T-cell (primary cell): ENCODE measurements at regions not wholly inside any gene's neighbourhood (a gene's known extent, or its start where the extent isn't known, plus 50 kb on each side); places are given as distances from the start of the nearest gene placed in this dataset.

Experiments used
- ATAC-seq, 4 experiments: fragments of 200-7000 bp in 3 of 4; fragments of 150-1000 bp in 1 of 4; cut with Tn5 transposase; replicated peaks in 1 of 4; 1 replicate in 3 of 4; 2 replicates in 1 of 4; pipeline ENCODE4 v1.10.0; 2021; ENCODE audit warnings: moderate library complexity in 3 of 4, mild to moderate bottlenecking in 2 of 4, moderate number of reproducible peaks in 1 of 4
- CTCF ChIA-PET, 2 donors: fragments of 300-600 bp; sonication (Branson Sonifier 250); formaldehyde crosslinking; loops; one replicate each; lab custom pipeline; 2022; ENCODE audit warnings: antibody characterized with exemption in 2 of 2; lab: Charles Lee
- POLR2A ChIA-PET, 2 donors: fragments of 300-600 bp; sonication (Branson Sonifier 250); formaldehyde crosslinking; loops; one replicate each; lab custom pipeline; 2022; ENCODE audit warnings: antibody characterized with exemption in 2 of 2; lab: Charles Lee
- DNase-seq, 35 experiments: peaks; one replicate each; pipeline versions ENCODE4 v3.0.0 to v3.0.0-alpha.2; 2013 to 2023
- H3K27ac ChIP-seq: one replicate; pipeline ENCODE4 v1.5.1; 2013; ENCODE audit warnings: low read length
- H3K27me3 ChIP-seq, 2 experiments: replicated peaks in 1 of 2; 1 replicate in 1 of 2; 2 replicates in 1 of 2; pipeline versions ENCODE4 v1.6.1 to v1.7.0; 2013; ENCODE audit warnings: low read length in 1 of 2, mixed read lengths in 1 of 2; ENCODE audit not compliant: control insufficient read depth in 2 of 2, insufficient read depth in 2 of 2; ENCODE audit errors: extremely low read depth in 1 of 2
- H3K36me3 ChIP-seq, 2 donors: 1 replicate in 1 of 2; 2 replicates in 1 of 2; pipeline versions ENCODE4 v1.6.1 to v1.7.0; 2013; ENCODE audit warnings: low read length in 1 of 2; ENCODE audit not compliant: control insufficient read depth in 2 of 2, insufficient read depth in 1 of 2; ENCODE audit errors: extremely low read depth in 1 of 2
- H3K4me1 ChIP-seq, 2 experiments: 1 replicate in 1 of 2; 2 replicates in 1 of 2; pipeline versions ENCODE4 v1.6.1 to v1.7.0; 2013; ENCODE audit warnings: low read length in 2 of 2, mixed read lengths in 1 of 2; ENCODE audit not compliant: insufficient read depth in 2 of 2, control insufficient read depth in 1 of 2; ENCODE audit errors: extremely low read depth in 1 of 2
- H3K4me3 ChIP-seq, 2 donors: 1 replicate in 1 of 2; 2 replicates in 1 of 2; pipeline versions ENCODE4 v1.5.1 to v1.7.0; 2013; ENCODE audit warnings: mild to moderate bottlenecking in 2 of 2, low read length in 1 of 2, moderate library complexity in 1 of 2; ENCODE audit not compliant: control insufficient read depth in 1 of 2; ENCODE audit errors: extremely low read depth in 1 of 2
- H3K9me3 ChIP-seq: 2 replicates; pipeline ENCODE4 v1.7.0; 2013
- H3K27ac Mint-ChIP-seq, 2 donors: one replicate each; pipeline ENCODE4 v1.8.0; 2020 to 2021; ENCODE audit warnings: mild to moderate bottlenecking in 2 of 2, mixed read lengths in 2 of 2
- H3K27me3 Mint-ChIP-seq, 2 donors: one replicate each; pipeline ENCODE4 v1.8.0; 2021 to 2022; ENCODE audit warnings: mixed read lengths in 2 of 2
- H3K36me3 Mint-ChIP-seq: one replicate; pipeline ENCODE4 v1.8.0; 2021; ENCODE audit warnings: mixed read lengths
- H3K4me1 Mint-ChIP-seq, 3 donors: one replicate each; pipeline ENCODE4 v1.8.0; 2020 to 2022; ENCODE audit warnings: mixed read lengths in 3 of 3, mild to moderate bottlenecking in 1 of 3
- H3K4me3 Mint-ChIP-seq, 3 donors: one replicate each; pipeline ENCODE4 v1.8.0; 2020 to 2022; ENCODE audit warnings: mild to moderate bottlenecking in 3 of 3, mixed read lengths in 3 of 3, moderate library complexity in 3 of 3
- H3K9me3 Mint-ChIP-seq, 3 donors: one replicate each; pipeline ENCODE4 v1.8.0; 2020 to 2022; ENCODE audit warnings: mixed read lengths in 3 of 3
- WGBS: methylation state at CpG from one replicate; pipeline ENCODE4 v1.1.5; 2013; ENCODE audit warnings: missing lambda C conversion rate; ENCODE audit not compliant: insufficient coverage; 5-methylcytosine and 5-hydroxymethylcytosine counted together

GRCh38 chr9:13627071-13627470 lies 347.6 kb upstream of the MPDZ start:
- no peak overlapping the region for H3K4me3 ChIP-seq
- H3K27me3 ChIP-seq = no peaks in the 10 kb centered on the region
- no peaks in the 10 kb centered on the region for H3K9me3 ChIP-seq
- Mint-ChIP-seq H3K27ac (no peak overlapping the region), H3K4me3 (no peak overlapping the region), H3K27me3 (no peaks in the 10 kb centered on the region), H3K36me3 (no peaks in the 10 kb centered on the region), H3K9me3 (peaks cover 10 to 27% (median 25%) of the 10 kb centered on the region in 3 donors), H3K4me1 (no peaks in the 10 kb centered on the region)
- CTCF ChIA-PET = no interaction called here
- no peaks in the 10 kb centered on the region for H3K36me3 ChIP-seq
- POLR2A ChIA-PET = no interaction called here
- ATAC-seq = no peak
- H3K4me1 ChIP-seq = no peaks in the 10 kb centered on the region
- WGBS = 100% methylated on average over 1 of the region's 3 CpGs
- H3K27ac ChIP-seq = no peak overlapping the region
- no peak for DNase-seq

GRCh38 chr9:13626601-13627000 lies 347.1 kb upstream of the MPDZ start:
- no peaks in the 10 kb centered on the region for H3K27me3 ChIP-seq
- H3K4me1 ChIP-seq = no peaks in the 10 kb centered on the region
- H3K9me3 ChIP-seq = no peaks in the 10 kb centered on the region
- no peak overlapping the region for H3K4me3 ChIP-seq
- CTCF ChIA-PET = no interaction called here
- H3K27ac ChIP-seq = no peak overlapping the region
- ATAC-seq (no peak), DNase-seq (no peak)
- H3K4me1 Mint-ChIP-seq = no peaks in the 10 kb centered on the region
- no peak overlapping the region for H3K4me3 Mint-ChIP-seq
- no peaks in the 10 kb centered on the region for H3K36me3 Mint-ChIP-seq
- POLR2A ChIA-PET = no interaction called here
- H3K36me3 ChIP-seq = no peaks in the 10 kb centered on the region
- no CpG with 5 or more reads among the region's 1 CpG for WGBS
- H3K27ac Mint-ChIP-seq = no peak overlapping the region
- peaks cover 10 to 27% (median 21%) of the 10 kb centered on the region in 3 donors for H3K9me3 Mint-ChIP-seq
- H3K27me3 Mint-ChIP-seq = no peaks in the 10 kb centered on the region

- Mint-ChIP-seq H3K27me3 (no peaks in the 10 kb centered on the region), H3K36me3 (no peaks in the 10 kb centered on the region), H3K9me3 (peaks cover 0 to 8% (median 6%) of the 10 kb centered on the region in 3 donors), H3K4me1 (no peaks in the 10 kb centered on the region), H3K27ac (no peak overlapping the region), H3K4me3 (no peak overlapping the region)
- no peak for ATAC-seq
- CTCF ChIA-PET = interaction anchor here in 1 of 2 donors (0.7 kb wide), 1 partner anchor 18 kb away, joined by 3 read pairs; no protein-coding TSS in a partner anchor
- Histone ChIP-seq H3K27me3 (no peaks in the 10 kb centered on the region), H3K27ac (no peak overlapping the region), H3K4me1 (no peaks in the 10 kb centered on the region), H3K9me3 (no peaks in the 10 kb centered on the region), H3K36me3 (no peaks in the 10 kb centered on the region), H3K4me3 (no peak overlapping the region)
- POLR2A ChIA-PET = no interaction called here
- no CpG with 5 or more reads among the region's 6 CpGs for WGBS
- DNase-seq = no peak
Measured at GRCh38 chr9:13621872-13622564, 342.5 kb upstream of the MPDZ start.

GRCh38 chr9:13616491-13617035 lies 337.1 kb upstream of the MPDZ start:
- Mint-ChIP-seq H3K27me3 (no peaks in the 10 kb centered on the region), H3K27ac (no peak overlapping the region), H3K4me3 (no peak overlapping the region), H3K36me3 (no peaks in the 10 kb centered on the region), H3K9me3 (peaks cover 0 to 8% (median 6%) of the 10 kb centered on the region in 3 donors), H3K4me1 (no peaks in the 10 kb centered on the region)
- H3K27ac ChIP-seq = no peak overlapping the region
- H3K27me3 ChIP-seq = no peaks in the 10 kb centered on the region
- H3K9me3 ChIP-seq = no peaks in the 10 kb centered on the region
- no peak overlapping the region for H3K4me3 ChIP-seq
- no peaks in the 10 kb centered on the region for H3K4me1 ChIP-seq
- 43% methylated on average over 1 of the region's 2 CpGs for WGBS
- no peaks in the 10 kb centered on the region for H3K36me3 ChIP-seq
- ChIA-PET POLR2A (no interaction called here), CTCF (no interaction called here)
- DNase-seq = no peak
- no peak for ATAC-seq

GRCh38 chr9:13615660-13616490 lies 336.4 kb upstream of the MPDZ start:
- Histone ChIP-seq H3K27ac (no peak overlapping the region), H3K4me3 (no peak overlapping the region), H3K9me3 (no peaks in the 10 kb centered on the region), H3K4me1 (no peaks in the 10 kb centered on the region), H3K27me3 (no peaks in the 10 kb centered on the region), H3K36me3 (no peaks in the 10 kb centered on the region)
- H3K27me3 Mint-ChIP-seq = no peaks in the 10 kb centered on the region
- H3K9me3 Mint-ChIP-seq = peaks cover 0 to 8% (median 6%) of the 10 kb centered on the region in 3 donors
- ChIA-PET CTCF (no interaction called here), POLR2A (no interaction called here)
- H3K27ac Mint-ChIP-seq = no peak overlapping the region
- ATAC-seq (no peak), DNase-seq (no peak)
- H3K4me3 Mint-ChIP-seq = no peak overlapping the region
- H3K4me1 Mint-ChIP-seq = no peaks in the 10 kb centered on the region
- H3K36me3 Mint-ChIP-seq = no peaks in the 10 kb centered on the region
- WGBS = no CpG with 5 or more reads among the region's 7 CpGs

GRCh38 chr9:13614060-13614459 lies 334.6 kb upstream of the MPDZ start:
- Histone ChIP-seq H3K27ac (no peak overlapping the region), H3K4me1 (no peaks in the 10 kb centered on the region), H3K27me3 (no peaks in the 10 kb centered on the region), H3K9me3 (no peaks in the 10 kb centered on the region), H3K36me3 (no peaks in the 10 kb centered on the region), H3K4me3 (no peak overlapping the region)
- ATAC-seq = no peak
- H3K27ac Mint-ChIP-seq = no peak overlapping the region
- no peak for DNase-seq
- H3K9me3 Mint-ChIP-seq = peaks cover 0 to 4% (median 3%) of the 10 kb centered on the region in 3 donors
- H3K4me1 Mint-ChIP-seq = no peaks in the 10 kb centered on the region
- ChIA-PET CTCF (no interaction called here), POLR2A (no interaction called here)
- no peaks in the 10 kb centered on the region for H3K27me3 Mint-ChIP-seq
- no peaks in the 10 kb centered on the region for H3K36me3 Mint-ChIP-seq
- 60% methylated on average over 1 of the region's 4 CpGs for WGBS
- H3K4me3 Mint-ChIP-seq = no peak overlapping the region
